ENCODE measurements at regions not wholly inside any gene's neighbourhood (a gene's known extent, or its start where the extent isn't known, plus 50 kb on each side); places are given as distances from the start of the nearest gene placed in this dataset.

- no peak overlapping the region for H3K4me2 ChIP-seq (ENCODE audit: low read length)
- no peaks in the 10 kb centered on the region for H3F3A ChIP-seq (ENCODE audit: insufficient read depth, low read length, poor library complexity, severe bottlenecking)
- H3K79me2 ChIP-seq (replicated peaks; ENCODE audit: insufficient read depth, low read length): no peaks in the 10 kb centered on the region
- H3K36me3 ChIP-seq (ENCODE audit: insufficient read depth, low read length): no peaks in the 10 kb centered on the region
- H3K27me3 ChIP-seq (ENCODE audit: insufficient read depth, low read depth, low read length): no peaks in the 10 kb centered on the region
- H3K9me2 ChIP-seq (ENCODE audit: insufficient read depth, low read length): no peaks in the 10 kb centered on the region
- H3K4me3 ChIP-seq (ENCODE audit: low read length): no peak overlapping the region
- no peak for TF ChIP-seq RAD21 (conservative IDR thresholded peaks at IDR 0.05)
- TF ChIP-seq SMC3 (conservative IDR thresholded peaks at IDR 0.05; ENCODE audit: poor library complexity): no peak
- TF ChIP-seq MXI1 (conservative IDR thresholded peaks at IDR 0.05; ENCODE audit: poor library complexity, severe bottlenecking): no peak
- no peak overlapping the region for H2AFZ ChIP-seq (ENCODE audit: low read depth, low read length)
- no peaks in the 10 kb centered on the region for H3K9me3 ChIP-seq (ENCODE audit: low read length)
- H4K20me1 ChIP-seq (ENCODE audit: insufficient read depth): no peaks in the 10 kb centered on the region
- no peak overlapping the region for H3K9ac ChIP-seq (ENCODE audit: low read length)
- H3K27ac ChIP-seq (ENCODE audit: low read length): no peak overlapping the region
Measured at GRCh38 chr10:121232494-121232893, 365.8 kb downstream of the FGFR2 start.

DNA sequence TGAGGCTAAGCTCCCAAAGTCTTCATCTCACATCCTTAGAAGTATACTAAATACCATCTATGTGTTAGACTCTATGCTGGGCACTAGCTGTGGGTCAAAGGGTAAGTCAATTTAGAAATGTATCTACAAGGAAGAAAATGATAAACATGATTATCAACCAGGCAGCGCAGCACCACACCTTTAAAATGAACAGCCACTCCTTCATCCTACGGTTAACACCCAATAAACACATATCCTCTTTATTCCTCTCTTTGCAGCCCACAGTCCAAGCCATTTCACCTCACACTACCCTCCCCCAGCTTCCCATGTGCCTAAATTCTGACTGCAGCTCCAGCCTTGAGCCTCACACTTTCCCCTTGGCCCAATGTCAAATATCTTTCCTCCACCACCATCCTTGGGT is 362.6 kb downstream of the FGFR2 start:
- no peaks in the 10 kb centered on the region for H3K9me3 ChIP-seq (ENCODE audit: low read length)
- no peak overlapping the region for H3K4me3 ChIP-seq (ENCODE audit: low read length)
- no peaks in the 10 kb centered on the region for H3K79me2 ChIP-seq (replicated peaks; ENCODE audit: insufficient read depth, low read length)
- H4K20me1 ChIP-seq (ENCODE audit: insufficient read depth): no peaks in the 10 kb centered on the region
- H3K9me2 ChIP-seq (ENCODE audit: insufficient read depth, low read length): no peaks in the 10 kb centered on the region
- no peak overlapping the region for H3K9ac ChIP-seq (ENCODE audit: low read length)
- no peak for TF ChIP-seq EP300 (conservative IDR thresholded peaks at IDR 0.05; ENCODE audit: poor library complexity, severe bottlenecking)
- no peak for TF ChIP-seq REST (IDR thresholded peaks at IDR 0.05; ENCODE audit: borderline replicate concordance)
- no peak for TF ChIP-seq SMC3 (conservative IDR thresholded peaks at IDR 0.05; ENCODE audit: poor library complexity)
- TF ChIP-seq TAF1 (IDR thresholded peaks at IDR 0.05; ENCODE audit: low read depth): no peak
- TF ChIP-seq RAD21 (conservative IDR thresholded peaks at IDR 0.05): no peak
- no peak for TF ChIP-seq EZH2 (IDR thresholded peaks at IDR 0.05; ENCODE audit: borderline replicate concordance, insufficient read depth, low read length, poor library complexity, severe bottlenecking)
- TF ChIP-seq POLR2AphosphoS5 (IDR thresholded peaks at IDR 0.05): no peak
- TF ChIP-seq, protein P1, sequence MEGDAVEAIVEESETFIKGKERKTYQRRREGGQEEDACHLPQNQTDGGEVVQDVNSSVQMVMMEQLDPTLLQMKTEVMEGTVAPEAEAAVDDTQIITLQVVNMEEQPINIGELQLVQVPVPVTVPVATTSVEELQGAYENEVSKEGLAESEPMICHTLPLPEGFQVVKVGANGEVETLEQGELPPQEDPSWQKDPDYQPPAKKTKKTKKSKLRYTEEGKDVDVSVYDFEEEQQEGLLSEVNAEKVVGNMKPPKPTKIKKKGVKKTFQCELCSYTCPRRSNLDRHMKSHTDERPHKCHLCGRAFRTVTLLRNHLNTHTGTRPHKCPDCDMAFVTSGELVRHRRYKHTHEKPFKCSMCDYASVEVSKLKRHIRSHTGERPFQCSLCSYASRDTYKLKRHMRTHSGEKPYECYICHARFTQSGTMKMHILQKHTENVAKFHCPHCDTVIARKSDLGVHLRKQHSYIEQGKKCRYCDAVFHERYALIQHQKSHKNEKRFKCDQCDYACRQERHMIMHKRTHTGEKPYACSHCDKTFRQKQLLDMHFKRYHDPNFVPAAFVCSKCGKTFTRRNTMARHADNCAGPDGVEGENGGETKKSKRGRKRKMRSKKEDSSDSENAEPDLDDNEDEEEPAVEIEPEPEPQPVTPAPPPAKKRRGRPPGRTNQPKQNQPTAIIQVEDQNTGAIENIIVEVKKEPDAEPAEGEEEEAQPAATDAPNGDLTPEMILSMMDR (IDR thresholded peaks at IDR 0.05; ENCODE audit: poor library complexity, severe bottlenecking): no peak
- no peak for TF ChIP-seq MXI1 (conservative IDR thresholded peaks at IDR 0.05; ENCODE audit: poor library complexity, severe bottlenecking)
- no peak overlapping the region for H3K27ac ChIP-seq (ENCODE audit: low read length)
- H3K27me3 ChIP-seq (ENCODE audit: insufficient read depth, low read depth, low read length): no peaks in the 10 kb centered on the region
- no peaks in the 10 kb centered on the region for H3K36me3 ChIP-seq (ENCODE audit: insufficient read depth, low read length)
- no peak overlapping the region for H2AFZ ChIP-seq (ENCODE audit: low read depth, low read length)
- no peaks in the 10 kb centered on the region for H3F3A ChIP-seq (ENCODE audit: insufficient read depth, low read length, poor library complexity, severe bottlenecking)
- H3K4me2 ChIP-seq (ENCODE audit: low read length): no peak overlapping the region

- no peaks in the 10 kb centered on the region for H3K79me2 ChIP-seq (replicated peaks; ENCODE audit: insufficient read depth, low read length)
- no peaks in the 10 kb centered on the region for H3K27me3 ChIP-seq (ENCODE audit: insufficient read depth, low read depth, low read length)
- H3K9ac ChIP-seq (ENCODE audit: low read length): no peak overlapping the region
- no peak overlapping the region for H3K4me3 ChIP-seq (ENCODE audit: low read length)
- no peaks in the 10 kb centered on the region for H3K9me3 ChIP-seq (ENCODE audit: low read length)
- no peaks in the 10 kb centered on the region for H4K20me1 ChIP-seq (ENCODE audit: insufficient read depth)
- no peak overlapping the region for H3K4me2 ChIP-seq (ENCODE audit: low read length)
- no peak overlapping the region for H2AFZ ChIP-seq (ENCODE audit: low read depth, low read length)
- no peaks in the 10 kb centered on the region for H3K36me3 ChIP-seq (ENCODE audit: insufficient read depth, low read length)
- no peak overlapping the region for H3K27ac ChIP-seq (ENCODE audit: low read length)
- no peaks in the 10 kb centered on the region for H3F3A ChIP-seq (ENCODE audit: insufficient read depth, low read length, poor library complexity, severe bottlenecking)
- no peaks in the 10 kb centered on the region for H3K9me2 ChIP-seq (ENCODE audit: insufficient read depth, low read length)
- TF ChIP-seq EP300 (conservative IDR thresholded peaks at IDR 0.05; ENCODE audit: poor library complexity, severe bottlenecking) (no peak), POLR2AphosphoS5 (IDR thresholded peaks at IDR 0.05) (no peak)
Measured at GRCh38 chr10:121236621-121237020, 361.6 kb downstream of the FGFR2 start.
